IMR-90 (cell line): ENCODE measurements at regions not wholly inside any gene's neighbourhood (a gene's known extent, or its start where the extent isn't known, plus 50 kb on each side); places are given as distances from the start of the nearest gene placed in this dataset.

Experiments
- ATAC-seq: fragments of 200-7000 bp; cut with Tn5 transposase; 2 replicates; pipeline ENCODE4 v1.9.1; 2020; ENCODE audit warnings: low read depth, mild to moderate bottlenecking, moderate library complexity
- BruUV-seq: library from RNA; stranded (reverse); fragments of 400-500 nt; replicated peaks from 2 replicates; lab custom pipeline; 2021; lab: Mats Ljungman, UMichigan
- CTCF ChIA-PET: fragments of 300-600 bp; formaldehyde crosslinking; extraction: SDS; loops from one replicate; lab custom pipeline; 2021; ENCODE audit warnings: antibody characterized with exemption; lab: Yijun Ruan, JAX
- POLR2A ChIA-PET: fragments of 300-600 bp; sonication (Branson Sonifier 250); formaldehyde crosslinking; loops from one replicate; lab custom pipeline; 2022; ENCODE audit warnings: antibody characterized with exemption; ENCODE audit not compliant: unreplicated experiment; lab: Charles Lee
- DNase-seq: peaks from one replicate; pipeline ENCODE4 v3.0.0; 2013
- H2AFZ ChIP-seq: replicated peaks from 2 replicates; pipeline ENCODE3; 2013; ENCODE audit warnings: low read length, mild to moderate bottlenecking; ENCODE audit not compliant: poor library complexity
- H2AK5ac ChIP-seq: 2 replicates; pipeline ENCODE4 v1.6.1; 2013; ENCODE audit warnings: low read depth, low read length, inconsistent platforms
- H2AK9ac ChIP-seq: replicated peaks from 2 replicates; pipeline ENCODE3; 2013; ENCODE audit warnings: mild to moderate bottlenecking, low read depth, low read length, moderate library complexity; ENCODE audit not compliant: poor library complexity
- H2BK120ac ChIP-seq: 2 replicates; pipeline ENCODE4 v1.6.1; 2013; ENCODE audit warnings: low read depth, low read length, inconsistent platforms
- H2BK15ac ChIP-seq: 3 replicates; pipeline ENCODE4 v1.6.1; 2013; ENCODE audit warnings: low read depth, low read length, inconsistent platforms
- H2BK20ac ChIP-seq: 2 replicates; pipeline ENCODE4 v1.6.1; 2013; ENCODE audit warnings: low read depth, mild to moderate bottlenecking, inconsistent platforms, low read length, moderate library complexity
- H2BK5ac ChIP-seq: 2 replicates; pipeline ENCODE4 v1.6.1; 2013; ENCODE audit warnings: mild to moderate bottlenecking, low read depth, low read length, inconsistent platforms; ENCODE audit not compliant: poor library complexity, severe bottlenecking
- H3K14ac ChIP-seq: replicated peaks from 2 replicates; pipeline ENCODE4 v1.6.1; 2013; ENCODE audit warnings: low read depth, low read length, inconsistent platforms
- H3K18ac ChIP-seq: 2 replicates; pipeline ENCODE4 v1.6.1; 2013; ENCODE audit warnings: low read depth, low read length, control low read depth
- H3K23ac ChIP-seq: 2 replicates; pipeline ENCODE4 v1.6.1; 2013; ENCODE audit warnings: low read depth, low read length, inconsistent platforms
- H3K27ac ChIP-seq: 2 replicates; pipeline ENCODE4 v1.5.1; 2013; ENCODE audit warnings: mild to moderate bottlenecking, control low read depth, low read length; ENCODE audit not compliant: insufficient read depth
- H3K27me3 ChIP-seq: 2 replicates; pipeline ENCODE4 v1.6.1; 2013; ENCODE audit warnings: low read length; ENCODE audit not compliant: control insufficient read depth, insufficient read depth
- H3K36me3 ChIP-seq: 2 replicates; pipeline ENCODE4 v1.6.1; 2013; ENCODE audit warnings: low read length, mixed read lengths; ENCODE audit not compliant: control insufficient read depth, insufficient read depth
- H3K4ac ChIP-seq: 2 replicates; pipeline ENCODE4 v1.6.1; 2013; ENCODE audit warnings: low read depth, low read length, inconsistent platforms
- H3K4me1 ChIP-seq: 2 replicates; pipeline ENCODE4 v1.6.1; 2013; ENCODE audit warnings: low read length, mixed read lengths; ENCODE audit not compliant: control insufficient read depth, insufficient read depth
- H3K4me2 ChIP-seq: 2 replicates; pipeline ENCODE4 v1.6.1; 2013; ENCODE audit warnings: low read depth, mild to moderate bottlenecking, control low read depth, low read length, moderate library complexity
- H3K4me3 ChIP-seq: 2 replicates; pipeline ENCODE4 v1.5.1; 2013; ENCODE audit warnings: low read depth, mild to moderate bottlenecking, control low read depth, low read length, moderate library complexity; ENCODE audit not compliant: insufficient read depth
- H3K56ac ChIP-seq: 2 replicates; pipeline ENCODE4 v1.6.1; 2013; ENCODE audit warnings: low read length, inconsistent platforms; ENCODE audit not compliant: insufficient read depth; ENCODE audit errors: extremely low read depth
- H3K79me1 ChIP-seq, 2 experiments: 2 replicates each; pipeline ENCODE4 v1.6.1; 2013; ENCODE audit warnings: low read length in 2 of 2, inconsistent platforms in 1 of 2, low read depth in 1 of 2
- H3K9ac ChIP-seq: 2 replicates; pipeline ENCODE4 v1.6.1; 2013; ENCODE audit warnings: low read depth, low read length, control low read depth
- H3K9me1 ChIP-seq: 2 replicates; pipeline ENCODE4 v1.6.1; 2013; ENCODE audit warnings: low read length, inconsistent platforms; ENCODE audit not compliant: insufficient read depth
- H3K9me3 ChIP-seq: 2 replicates; pipeline ENCODE4 v1.6.1; 2013; ENCODE audit warnings: low read length; ENCODE audit not compliant: control insufficient read depth, insufficient read depth
- H4K20me1 ChIP-seq: 2 replicates; pipeline ENCODE4 v1.6.1; 2013; ENCODE audit warnings: low read length, inconsistent platforms; ENCODE audit not compliant: insufficient read depth
- H4K5ac ChIP-seq: 2 replicates; pipeline ENCODE4 v1.6.1; 2013; ENCODE audit warnings: mild to moderate bottlenecking, low read depth, low read length, control low read depth
- H4K8ac ChIP-seq, 2 experiments: 2 replicates each; pipeline ENCODE4 v1.6.1; 2013; ENCODE audit warnings: low read depth in 2 of 2, low read length in 2 of 2, control low read depth in 1 of 2, inconsistent platforms in 1 of 2
- H4K91ac ChIP-seq: 2 replicates; pipeline ENCODE4 v1.6.1; 2013; ENCODE audit warnings: low read depth, low read length, inconsistent platforms; ENCODE audit not compliant: insufficient read depth
- CEBPB ChIP-seq: IDR thresholded peaks from 2 replicates; pipeline ENCODE4 v1.6.1; 2012; ENCODE audit warnings: low read depth, low read length, improper control_type of control experiment
- MXI1 ChIP-seq: IDR thresholded peaks from 2 replicates; pipeline ENCODE4 v1.6.1; 2012; ENCODE audit warnings: low read depth, mild to moderate bottlenecking, low read length, moderate library complexity, borderline replicate concordance
- NFE2L2 ChIP-seq: fragments of 150-350 bp; IDR thresholded peaks from 2 replicates; pipeline ENCODE4 v1.6.1; 2016; ENCODE audit warnings: low read depth, mild to moderate bottlenecking, low read length
- RCOR1 ChIP-seq: IDR thresholded peaks from 2 replicates; pipeline ENCODE4 v1.6.1; 2012; ENCODE audit warnings: mild to moderate bottlenecking, low read length, improper control_type of control experiment; ENCODE audit not compliant: insufficient replicate concordance
- SMC3 ChIP-seq: fragments of 150-350 bp; IDR thresholded peaks from 2 replicates; pipeline ENCODE4 v1.6.1; 2016; ENCODE audit warnings: low read depth, mild to moderate bottlenecking, antibody characterized with exemption, low read length, moderate library complexity
- WGBS, 2 experiments: methylation state at CpG; one replicate each; pipeline versions ENCODE4 v1.1.5 to v1.1.7; 2013; ENCODE audit warnings: missing lambda C conversion rate in 2 of 2; ENCODE audit not compliant: insufficient read length in 1 of 2; ENCODE audit errors: extremely low coverage in 2 of 2; 5-methylcytosine and 5-hydroxymethylcytosine counted together
- dilution Hi-C: fragments of 300-500 bp; cut with HindIII; formaldehyde crosslinking; loops from one replicate; pipeline ENCODE4 v1.14.3; 2018; ENCODE audit warnings: low sequenced_read_pairs; ENCODE audit not compliant: unreplicated experiment
- in situ Hi-C: fragments of 300-500 bp; cut with MboI; formaldehyde crosslinking; loops from 3 replicates; pipeline ENCODE4 v1.14.3; 2019; ENCODE audit warnings: low sequenced_read_pairs, inconsistent platforms, mixed read lengths
- intact Hi-C: fragments of 100-400 bp; cut with micrococcal nuclease; formaldehyde crosslinking; loops from 2 replicates; pipeline ENCODE4 v1.10.0; 2022
- TF ChIP-seq, protein P1 (sequence below): conservative IDR thresholded peaks from 2 replicates; pipeline ENCODE4 v1.5.1; 2012; ENCODE audit warnings: mild to moderate bottlenecking, low read depth, low read length, improper control_type of control experiment

DNA sequence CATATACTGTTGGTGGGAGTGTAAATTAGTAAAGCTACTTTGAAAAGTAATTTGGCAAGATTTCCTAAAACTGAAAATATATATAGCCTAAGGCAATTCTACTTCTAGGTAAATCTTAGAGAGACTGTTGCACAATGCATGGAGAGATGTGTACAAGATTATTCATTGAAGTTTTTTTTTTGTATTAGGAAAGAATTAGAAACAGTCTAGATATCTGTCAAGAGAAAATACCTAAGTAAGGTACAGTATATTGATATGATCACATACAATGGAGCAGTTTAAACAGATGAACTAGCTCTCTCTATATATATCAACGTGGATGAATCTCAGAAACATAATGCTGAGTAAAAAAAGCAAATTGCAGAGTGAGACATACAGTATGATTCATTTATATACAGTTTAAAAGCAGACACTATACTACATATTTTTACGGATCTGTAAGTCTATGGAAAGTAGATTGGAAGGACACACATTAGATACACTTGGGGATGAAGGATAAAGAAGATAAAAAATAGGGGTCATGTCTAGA lies 59.3 kb upstream of the ACVR1 start:
- DNase-seq (no peak), ATAC-seq (no peak)
- no peak overlapping the region for H3K4me3 ChIP-seq
- H2AK9ac ChIP-seq: no peak overlapping the region
- no peak overlapping the region for H3K18ac ChIP-seq
- no peak overlapping the region for H3K4ac ChIP-seq
- H3K14ac ChIP-seq: no peak overlapping the region
- no TSS peak for BruUV-seq
- H2AK5ac ChIP-seq: no peak overlapping the region
- no peak for TF ChIP-seq MXI1
- TF ChIP-seq, protein P1, sequence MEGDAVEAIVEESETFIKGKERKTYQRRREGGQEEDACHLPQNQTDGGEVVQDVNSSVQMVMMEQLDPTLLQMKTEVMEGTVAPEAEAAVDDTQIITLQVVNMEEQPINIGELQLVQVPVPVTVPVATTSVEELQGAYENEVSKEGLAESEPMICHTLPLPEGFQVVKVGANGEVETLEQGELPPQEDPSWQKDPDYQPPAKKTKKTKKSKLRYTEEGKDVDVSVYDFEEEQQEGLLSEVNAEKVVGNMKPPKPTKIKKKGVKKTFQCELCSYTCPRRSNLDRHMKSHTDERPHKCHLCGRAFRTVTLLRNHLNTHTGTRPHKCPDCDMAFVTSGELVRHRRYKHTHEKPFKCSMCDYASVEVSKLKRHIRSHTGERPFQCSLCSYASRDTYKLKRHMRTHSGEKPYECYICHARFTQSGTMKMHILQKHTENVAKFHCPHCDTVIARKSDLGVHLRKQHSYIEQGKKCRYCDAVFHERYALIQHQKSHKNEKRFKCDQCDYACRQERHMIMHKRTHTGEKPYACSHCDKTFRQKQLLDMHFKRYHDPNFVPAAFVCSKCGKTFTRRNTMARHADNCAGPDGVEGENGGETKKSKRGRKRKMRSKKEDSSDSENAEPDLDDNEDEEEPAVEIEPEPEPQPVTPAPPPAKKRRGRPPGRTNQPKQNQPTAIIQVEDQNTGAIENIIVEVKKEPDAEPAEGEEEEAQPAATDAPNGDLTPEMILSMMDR: no peak
- TF ChIP-seq RCOR1: no peak
- TF ChIP-seq SMC3: no peak
- no peak for TF ChIP-seq NFE2L2
- TF ChIP-seq CEBPB: no peak
- no peak overlapping the region for H4K8ac ChIP-seq
- dilution Hi-C loops: no loop called here
- H4K5ac ChIP-seq: no peak overlapping the region
- no peak overlapping the region for H3K4me2 ChIP-seq
- H2BK120ac ChIP-seq: no peak overlapping the region
- H3K79me1 ChIP-seq: no peaks in the 10 kb centered on the region
- no peak overlapping the region for H4K91ac ChIP-seq
- no peak overlapping the region for H2BK15ac ChIP-seq
- no peak overlapping the region for H2AFZ ChIP-seq
- no peaks in the 10 kb centered on the region for H3K4me1 ChIP-seq
- H2BK20ac ChIP-seq: no peak overlapping the region
- no peaks in the 10 kb centered on the region for H4K20me1 ChIP-seq
- H3K9ac ChIP-seq: no peak overlapping the region
- H3K9me1 ChIP-seq: no peaks in the 10 kb centered on the region
- H3K36me3 ChIP-seq: no peaks in the 10 kb centered on the region
- no peak overlapping the region for H3K56ac ChIP-seq
- no peak overlapping the region for H3K23ac ChIP-seq
- ChIA-PET CTCF (no interaction called here), POLR2A (no interaction called here)
- no peaks in the 10 kb centered on the region for H3K9me3 ChIP-seq
- WGBS, 2 experiments: no CpG with 5 or more reads among the region's 2 CpGs
- in situ Hi-C loops: no loop called here
- H3K27ac ChIP-seq: no peak overlapping the region
- intact Hi-C loops: no loop called here
- H2BK5ac ChIP-seq: no peak overlapping the region
- peaks cover 5% of the 10 kb centered on the region for H3K27me3 ChIP-seq
